ENCODE measurements at regions not wholly inside any gene's neighbourhood (a gene's known extent, or its start where the extent isn't known, plus 50 kb on each side); places are given as distances from the start of the nearest gene placed in this dataset.

- no peak for DNase-seq
Observed at GRCh38 chr6:169943241-169944060, 192.0 kb downstream of the ERMARD start.

- DNase-seq: no peak
Observed at GRCh38 chr6:169942173-169942572, 190.8 kb downstream of the ERMARD start.

GRCh38 chr6:169940481-169941271, 189.3 kb downstream of the ERMARD start:
- DNase-seq: no peak

GRCh38 chr6:169939554-169940164, 188.2 kb downstream of the ERMARD start:
- no peak for DNase-seq

GRCh38 chr6:169938731-169939130, 187.3 kb downstream of the ERMARD start:
- DNase-seq: no peak

GRCh38 chr6:169938262-169938701, 186.9 kb downstream of the ERMARD start:
- no peak for DNase-seq

GRCh38 chr6:169937389-169938261, 186.2 kb downstream of the ERMARD start:
- no peak for DNase-seq

GRCh38 chr6:169936355-169936975, 185.0 kb downstream of the ERMARD start:
- no peak for DNase-seq

GRCh38 chr6:169935861-169936260, 184.4 kb downstream of the ERMARD start:
- DNase-seq: no peak

- no peak for DNase-seq
Observed at GRCh38 chr6:169935348-169935718, 183.9 kb downstream of the ERMARD start.

- DNase-seq: no peak
Observed at GRCh38 chr6:169934699-169935347, 183.4 kb downstream of the ERMARD start.

- no peak for DNase-seq
Observed at GRCh38 chr6:169933839-169934698, 182.6 kb downstream of the ERMARD start.

- no peak for DNase-seq
Observed at GRCh38 chr6:169933251-169933821, 181.9 kb downstream of the ERMARD start.

- DNase-seq: no peak
Observed at GRCh38 chr6:169932491-169932890, 181.1 kb downstream of the ERMARD start.

- no peak for DNase-seq
Observed at GRCh38 chr6:169931261-169931660, 179.8 kb downstream of the ERMARD start.

GRCh38 chr6:169930799-169931198, 179.4 kb downstream of the ERMARD start:
- DNase-seq: no peak

GRCh38 chr6:169927711-169928110, 176.3 kb downstream of the ERMARD start:
- DNase-seq: no peak

- peak; percentile 93 for DNase-seq
Observed at GRCh38 chr6:169926617-169927417, 175.4 kb downstream of the ERMARD start.
